ENCODE measurements at regions not wholly inside any gene's neighbourhood (a gene's known extent, or its start where the extent isn't known, plus 50 kb on each side); places are given as distances from the start of the nearest gene placed in this dataset.

DNA sequence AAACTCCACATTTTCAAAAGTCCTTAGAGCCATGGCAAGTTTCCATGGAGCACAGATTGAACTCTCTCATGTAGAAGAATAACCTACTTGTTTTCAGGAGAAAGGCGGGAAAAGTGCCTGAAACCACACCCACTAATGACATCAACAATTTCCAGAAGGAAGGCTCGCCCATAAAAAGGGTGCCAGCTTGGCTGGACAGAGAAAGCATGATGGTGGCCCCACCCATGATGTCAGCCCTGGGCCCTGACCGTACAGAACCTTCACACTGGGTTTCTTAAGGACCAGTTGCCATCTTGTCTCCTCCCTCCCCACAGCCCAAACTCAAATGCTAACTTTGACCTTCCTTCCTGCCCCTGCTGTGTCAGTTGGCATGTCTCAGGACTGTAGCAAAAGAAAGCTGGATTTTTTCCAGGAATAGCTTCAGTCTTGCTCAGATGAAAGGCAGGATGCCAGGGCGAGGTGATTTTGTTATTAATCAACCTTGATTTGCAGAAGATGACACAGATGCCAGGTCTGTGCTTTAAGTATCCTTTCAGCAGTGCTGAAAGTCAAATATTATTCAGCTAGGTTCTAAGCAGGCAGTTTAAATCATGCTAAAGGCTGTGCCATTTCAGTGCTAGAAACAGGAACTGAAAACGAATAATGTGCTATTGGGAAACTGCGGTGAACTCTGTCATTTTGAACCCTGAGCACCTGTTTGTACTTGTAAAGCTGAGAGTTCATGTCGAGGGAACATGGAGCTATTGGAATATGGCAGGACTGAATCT is 89.5 kb upstream of the RFC3 start:
- TF ChIP-seq, protein P1, sequence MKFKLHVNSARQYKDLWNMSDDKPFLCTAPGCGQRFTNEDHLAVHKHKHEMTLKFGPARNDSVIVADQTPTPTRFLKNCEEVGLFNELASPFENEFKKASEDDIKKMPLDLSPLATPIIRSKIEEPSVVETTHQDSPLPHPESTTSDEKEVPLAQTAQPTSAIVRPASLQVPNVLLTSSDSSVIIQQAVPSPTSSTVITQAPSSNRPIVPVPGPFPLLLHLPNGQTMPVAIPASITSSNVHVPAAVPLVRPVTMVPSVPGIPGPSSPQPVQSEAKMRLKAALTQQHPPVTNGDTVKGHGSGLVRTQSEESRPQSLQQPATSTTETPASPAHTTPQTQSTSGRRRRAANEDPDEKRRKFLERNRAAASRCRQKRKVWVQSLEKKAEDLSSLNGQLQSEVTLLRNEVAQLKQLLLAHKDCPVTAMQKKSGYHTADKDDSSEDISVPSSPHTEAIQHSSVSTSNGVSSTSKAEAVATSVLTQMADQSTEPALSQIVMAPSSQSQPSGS (CRISPR knock-in tag; IDR thresholded peaks at IDR 0.05; ENCODE audit: borderline replicate concordance, low read depth), result no peak
- TF ChIP-seq NFYB (CRISPR knock-in tag; conservative IDR thresholded peaks at IDR 0.05; ENCODE audit: low read depth) (no peak), CREB1 (CRISPR knock-in tag; IDR thresholded peaks at IDR 0.05) (no peak), ETV6 (CRISPR knock-in tag; IDR thresholded peaks at IDR 0.05) (no peak), OVOL2 (CRISPR knock-in tag; IDR thresholded peaks at IDR 0.05; ENCODE audit: borderline replicate concordance) (no peak), FOXJ3 (CRISPR knock-in tag; IDR thresholded peaks at IDR 0.05; ENCODE audit: borderline replicate concordance) (no peak), ZNF671 (CRISPR knock-in tag; IDR thresholded peaks at IDR 0.05) (no peak), ZNF423 (CRISPR knock-in tag; IDR thresholded peaks at IDR 0.05) (no peak), TCF7 (CRISPR knock-in tag; IDR thresholded peaks at IDR 0.05; ENCODE audit: low read depth) (no peak), KAT7 (CRISPR knock-in tag; IDR thresholded peaks at IDR 0.05; ENCODE audit: borderline replicate concordance) (no peak), MYBL2 (CRISPR knock-in tag; IDR thresholded peaks at IDR 0.05) (no peak), ESRRA (CRISPR knock-in tag; IDR thresholded peaks at IDR 0.05; ENCODE audit: borderline replicate concordance) (no peak)
- TF ChIP-seq, protein P2, sequence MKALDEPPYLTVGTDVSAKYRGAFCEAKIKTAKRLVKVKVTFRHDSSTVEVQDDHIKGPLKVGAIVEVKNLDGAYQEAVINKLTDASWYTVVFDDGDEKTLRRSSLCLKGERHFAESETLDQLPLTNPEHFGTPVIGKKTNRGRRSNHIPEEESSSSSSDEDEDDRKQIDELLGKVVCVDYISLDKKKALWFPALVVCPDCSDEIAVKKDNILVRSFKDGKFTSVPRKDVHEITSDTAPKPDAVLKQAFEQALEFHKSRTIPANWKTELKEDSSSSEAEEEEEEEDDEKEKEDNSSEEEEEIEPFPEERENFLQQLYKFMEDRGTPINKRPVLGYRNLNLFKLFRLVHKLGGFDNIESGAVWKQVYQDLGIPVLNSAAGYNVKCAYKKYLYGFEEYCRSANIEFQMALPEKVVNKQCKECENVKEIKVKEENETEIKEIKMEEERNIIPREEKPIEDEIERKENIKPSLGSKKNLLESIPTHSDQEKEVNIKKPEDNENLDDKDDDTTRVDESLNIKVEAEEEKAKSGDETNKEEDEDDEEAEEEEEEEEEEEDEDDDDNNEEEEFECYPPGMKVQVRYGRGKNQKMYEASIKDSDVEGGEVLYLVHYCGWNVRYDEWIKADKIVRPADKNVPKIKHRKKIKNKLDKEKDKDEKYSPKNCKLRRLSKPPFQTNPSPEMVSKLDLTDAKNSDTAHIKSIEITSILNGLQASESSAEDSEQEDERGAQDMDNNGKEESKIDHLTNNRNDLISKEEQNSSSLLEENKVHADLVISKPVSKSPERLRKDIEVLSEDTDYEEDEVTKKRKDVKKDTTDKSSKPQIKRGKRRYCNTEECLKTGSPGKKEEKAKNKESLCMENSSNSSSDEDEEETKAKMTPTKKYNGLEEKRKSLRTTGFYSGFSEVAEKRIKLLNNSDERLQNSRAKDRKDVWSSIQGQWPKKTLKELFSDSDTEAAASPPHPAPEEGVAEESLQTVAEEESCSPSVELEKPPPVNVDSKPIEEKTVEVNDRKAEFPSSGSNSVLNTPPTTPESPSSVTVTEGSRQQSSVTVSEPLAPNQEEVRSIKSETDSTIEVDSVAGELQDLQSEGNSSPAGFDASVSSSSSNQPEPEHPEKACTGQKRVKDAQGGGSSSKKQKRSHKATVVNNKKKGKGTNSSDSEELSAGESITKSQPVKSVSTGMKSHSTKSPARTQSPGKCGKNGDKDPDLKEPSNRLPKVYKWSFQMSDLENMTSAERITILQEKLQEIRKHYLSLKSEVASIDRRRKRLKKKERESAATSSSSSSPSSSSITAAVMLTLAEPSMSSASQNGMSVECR (CRISPR knock-in tag; IDR thresholded peaks at IDR 0.05; ENCODE audit: borderline replicate concordance), result no peak
- TF ChIP-seq, protein P3, sequence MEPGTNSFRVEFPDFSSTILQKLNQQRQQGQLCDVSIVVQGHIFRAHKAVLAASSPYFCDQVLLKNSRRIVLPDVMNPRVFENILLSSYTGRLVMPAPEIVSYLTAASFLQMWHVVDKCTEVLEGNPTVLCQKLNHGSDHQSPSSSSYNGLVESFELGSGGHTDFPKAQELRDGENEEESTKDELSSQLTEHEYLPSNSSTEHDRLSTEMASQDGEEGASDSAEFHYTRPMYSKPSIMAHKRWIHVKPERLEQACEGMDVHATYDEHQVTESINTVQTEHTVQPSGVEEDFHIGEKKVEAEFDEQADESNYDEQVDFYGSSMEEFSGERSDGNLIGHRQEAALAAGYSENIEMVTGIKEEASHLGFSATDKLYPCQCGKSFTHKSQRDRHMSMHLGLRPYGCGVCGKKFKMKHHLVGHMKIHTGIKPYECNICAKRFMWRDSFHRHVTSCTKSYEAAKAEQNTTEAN (CRISPR knock-in tag; IDR thresholded peaks at IDR 0.05), result no peak
- Mint-ChIP-seq H3K36me3 (no peaks in the 10 kb centered on the region), H3K4me1 (peaks cover 4% of the 10 kb centered on the region), H3K4me3 (no peak overlapping the region), H3K9me3 (peaks cover 7% of the 10 kb centered on the region; the same call in 1 of the 2 replicates), H3K27ac (no peak overlapping the region), H3K27me3 (ENCODE audit: low read depth) (no peaks in the 10 kb centered on the region)
- DNase-seq (ENCODE audit: low spot score) (no peak), ATAC-seq (no peak)
- POLR2A ChIA-PET, result no interaction called here
- CTCF ChIA-PET, result no interaction called here

DNA sequence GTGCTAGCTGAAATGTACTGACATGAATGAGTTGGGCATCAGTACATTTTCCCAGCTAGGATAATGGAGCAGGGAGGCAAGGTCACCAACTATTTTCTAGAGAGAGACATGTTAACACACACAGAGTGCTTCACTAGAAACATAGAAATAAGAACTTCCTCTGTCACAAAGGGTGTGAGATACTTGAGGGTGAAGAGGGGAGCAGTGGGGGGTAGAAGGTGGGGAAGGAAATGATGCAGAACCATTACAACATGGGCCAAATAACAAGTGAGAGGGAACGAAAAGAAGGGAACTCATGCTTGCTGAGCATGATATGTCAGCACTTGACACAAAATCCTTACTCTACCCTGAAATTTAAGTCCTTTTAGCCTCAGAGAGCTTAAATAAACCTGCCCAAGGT is 87.8 kb upstream of the RFC3 start:
- CTCF ChIA-PET, result interaction anchor here (1.4 kb wide), 1 partner anchor 31 kb away, joined by 4 read pairs; no protein-coding TSS in a partner anchor
- H3K27me3 Mint-ChIP-seq (ENCODE audit: low read depth), result no peaks in the 10 kb centered on the region
- no peaks in the 10 kb centered on the region for H3K4me1 Mint-ChIP-seq
- H3K27ac Mint-ChIP-seq, result no peak overlapping the region
- H3K36me3 Mint-ChIP-seq, result no peaks in the 10 kb centered on the region
- ATAC-seq (no peak), DNase-seq (ENCODE audit: low spot score) (no peak)
- no peak overlapping the region for H3K4me3 Mint-ChIP-seq
- POLR2A ChIA-PET, result no interaction called here
- peaks cover 3% of the 10 kb centered on the region; the same call in 1 of the 2 replicates for H3K9me3 Mint-ChIP-seq
- TF ChIP-seq RORB (CRISPR knock-in tag; IDR thresholded peaks at IDR 0.05) (no peak), ZNF416 (CRISPR knock-in tag; IDR thresholded peaks at IDR 0.05) (no peak), TCF7 (CRISPR knock-in tag; IDR thresholded peaks at IDR 0.05; ENCODE audit: low read depth) (no peak), CREM (CRISPR knock-in tag; IDR thresholded peaks at IDR 0.05) (no peak), ZNF263 (CRISPR knock-in tag; IDR thresholded peaks at IDR 0.05; ENCODE audit: low read depth) (no peak), MYBL2 (CRISPR knock-in tag; IDR thresholded peaks at IDR 0.05) (no peak), MXD4 (CRISPR knock-in tag; IDR thresholded peaks at IDR 0.05; ENCODE audit: borderline replicate concordance) (no peak)
- TF ChIP-seq, protein P4, sequence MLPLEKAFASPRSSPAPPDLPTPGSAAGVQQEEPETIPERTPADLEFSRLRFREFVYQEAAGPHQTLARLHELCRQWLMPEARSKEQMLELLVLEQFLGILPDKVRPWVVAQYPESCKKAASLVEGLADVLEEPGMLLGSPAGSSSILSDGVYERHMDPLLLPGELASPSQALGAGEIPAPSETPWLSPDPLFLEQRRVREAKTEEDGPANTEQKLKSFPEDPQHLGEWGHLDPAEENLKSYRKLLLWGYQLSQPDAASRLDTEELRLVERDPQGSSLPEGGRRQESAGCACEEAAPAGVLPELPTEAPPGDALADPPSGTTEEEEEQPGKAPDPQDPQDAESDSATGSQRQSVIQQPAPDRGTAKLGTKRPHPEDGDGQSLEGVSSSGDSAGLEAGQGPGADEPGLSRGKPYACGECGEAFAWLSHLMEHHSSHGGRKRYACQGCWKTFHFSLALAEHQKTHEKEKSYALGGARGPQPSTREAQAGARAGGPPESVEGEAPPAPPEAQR (CRISPR knock-in tag; IDR thresholded peaks at IDR 0.05), result no peak
- TF ChIP-seq, protein P5, sequence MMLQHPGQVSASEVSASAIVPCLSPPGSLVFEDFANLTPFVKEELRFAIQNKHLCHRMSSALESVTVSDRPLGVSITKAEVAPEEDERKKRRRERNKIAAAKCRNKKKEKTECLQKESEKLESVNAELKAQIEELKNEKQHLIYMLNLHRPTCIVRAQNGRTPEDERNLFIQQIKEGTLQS (CRISPR knock-in tag; conservative IDR thresholded peaks at IDR 0.05), result no peak
- TF ChIP-seq, protein P1 (CRISPR knock-in tag; IDR thresholded peaks at IDR 0.05; ENCODE audit: borderline replicate concordance, low read depth), result no peak
- TF ChIP-seq, protein P6, sequence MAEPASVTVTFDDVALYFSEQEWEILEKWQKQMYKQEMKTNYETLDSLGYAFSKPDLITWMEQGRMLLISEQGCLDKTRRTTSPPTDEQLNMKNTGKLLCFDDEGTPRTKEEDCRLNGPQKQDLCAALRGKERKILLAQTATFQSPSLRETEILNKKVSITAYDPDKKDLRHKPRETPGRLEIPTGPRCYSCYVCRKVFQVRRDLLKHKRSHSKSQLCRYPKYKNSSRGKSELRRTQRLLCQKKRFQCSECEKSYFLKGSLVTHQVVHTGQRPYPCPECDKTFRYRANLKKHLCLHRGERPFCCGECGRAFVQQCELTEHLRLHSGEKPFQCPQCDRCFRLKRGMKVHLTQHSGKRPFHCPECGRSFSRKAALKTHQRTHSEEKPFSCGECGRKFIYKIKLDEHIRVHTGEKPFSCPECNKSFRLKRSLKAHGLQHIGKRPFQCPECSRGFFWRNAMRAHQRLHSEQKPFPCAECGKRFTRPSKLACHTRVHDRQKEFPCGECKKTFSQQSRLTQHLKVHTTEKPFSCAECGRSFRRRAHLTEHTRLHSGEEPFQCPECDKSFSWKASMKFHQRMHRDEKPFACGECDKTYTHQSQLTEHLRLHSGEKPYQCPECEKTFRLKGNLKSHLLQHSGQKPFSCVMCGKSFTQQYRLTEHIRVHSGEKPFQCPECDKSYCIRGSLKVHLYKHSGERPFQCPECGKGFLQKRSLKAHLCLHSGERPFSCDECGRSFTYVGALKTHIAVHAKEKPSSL (CRISPR knock-in tag; conservative IDR thresholded peaks at IDR 0.05), result no peak
